GM21528 (cell line): ENCODE measurements at regions not wholly inside any gene's neighbourhood (a gene's known extent, or its start where the extent isn't known, plus 50 kb on each side); places are given as distances from the start of the nearest gene placed in this dataset.

Source experiments
- ATAC-seq: cut with Tn5 transposase; IDR thresholded peaks from one replicate; pipeline ENCODE4 v1.9.1; 2021; ENCODE audit warnings: mild to moderate bottlenecking, moderate library complexity; ENCODE audit not compliant: unreplicated experiment, low FRiP score

- no peak for ATAC-seq
These were observed 292.6 kb upstream of the DPH6 start for GRCh38 chr15:35838424-35839111.

- ATAC-seq = no peak
These were observed 296.7 kb upstream of the DPH6 start for GRCh38 chr15:35842631-35843030.

- ATAC-seq = no peak
These were observed 297.5 kb upstream of the DPH6 start for GRCh38 chr15:35843498-35843897.

GRCh38 chr15:35850284-35850683 lies 304.3 kb upstream of the DPH6 start:
- ATAC-seq = no peak

- no peak for ATAC-seq
These were observed 305.5 kb upstream of the DPH6 start for GRCh38 chr15:35851491-35851890.

- no peak for ATAC-seq
These were observed 307.1 kb upstream of the DPH6 start for GRCh38 chr15:35852818-35853624.

- no peak for ATAC-seq
These were observed 308.4 kb upstream of the DPH6 start for GRCh38 chr15:35854316-35854715.

GRCh38 chr15:35857567-35858226 lies 311.7 kb upstream of the DPH6 start:
- ATAC-seq = no peak

GRCh38 chr15:35858707-35859106 lies 312.7 kb upstream of the DPH6 start:
- no peak for ATAC-seq

- ATAC-seq = no peak
These were observed 317.7 kb upstream of the DPH6 start for GRCh38 chr15:35863655-35864054.

- no peak for ATAC-seq
These were observed 321.4 kb upstream of the DPH6 start for GRCh38 chr15:35867356-35867755.

GRCh38 chr15:35871282-35871681 lies 325.3 kb upstream of the DPH6 start:
- no peak for ATAC-seq

GRCh38 chr15:35871812-35872211 lies 325.8 kb upstream of the DPH6 start:
- no peak for ATAC-seq

GRCh38 chr15:35872577-35872976 lies 326.6 kb upstream of the DPH6 start:
- no peak for ATAC-seq

GRCh38 chr15:35874260-35874905 lies 328.4 kb upstream of the DPH6 start:
- no peak for ATAC-seq

GRCh38 chr15:35876762-35877161 lies 330.8 kb upstream of the DPH6 start:
- no peak for ATAC-seq

- no peak for ATAC-seq
These were observed 334.9 kb upstream of the DPH6 start for GRCh38 chr15:35880896-35881295.

- ATAC-seq = no peak
These were observed 339.9 kb upstream of the DPH6 start for GRCh38 chr15:35885870-35886269.

GRCh38 chr15:35886765-35887164 lies 340.8 kb upstream of the DPH6 start:
- no peak for ATAC-seq

GRCh38 chr15:35888815-35889214 lies 342.9 kb upstream of the DPH6 start:
- ATAC-seq = no peak

GRCh38 chr15:35907511-35907910 lies 361.5 kb upstream of the DPH6 start:
- ATAC-seq = no peak
